Type B pancreatic cell (in vitro differentiated cells): ENCODE measurements at regions not wholly inside any gene's neighbourhood (a gene's known extent, or its start where the extent isn't known, plus 50 kb on each side); places are given as distances from the start of the nearest gene placed in this dataset.

Experiments
- DNase-seq: peaks from one replicate; pipeline ENCODE4 v3.0.0; 2021; ENCODE audit warnings: mixed read lengths; ENCODE audit not compliant: unreplicated experiment; ENCODE audit errors: extremely low spot score
- H3K27ac Mint-ChIP-seq: 2 replicates; pipeline ENCODE4 v1.8.0; 2021; ENCODE audit warnings: mild to moderate bottlenecking, mixed read lengths
- H3K27me3 Mint-ChIP-seq: 2 replicates; pipeline ENCODE4 v1.8.0; 2021; ENCODE audit warnings: mixed read lengths
- H3K36me3 Mint-ChIP-seq: 2 replicates; pipeline ENCODE4 v1.8.0; 2021; ENCODE audit warnings: mixed read lengths
- H3K4me1 Mint-ChIP-seq: one replicate; pipeline ENCODE4 v1.8.0; 2021; ENCODE audit warnings: mixed read lengths; ENCODE audit not compliant: unreplicated experiment
- H3K4me3 Mint-ChIP-seq: 2 replicates; pipeline ENCODE4 v1.8.0; 2021; ENCODE audit warnings: mild to moderate bottlenecking, mixed read lengths
- H3K9me3 Mint-ChIP-seq: 2 replicates; pipeline ENCODE4 v1.8.0; 2021; ENCODE audit warnings: mixed read lengths
- CTCF ChIP-seq: fragments of 200-600 bp; sonication (generic); conservative IDR thresholded peaks from 2 replicates; pipeline ENCODE4 v1.5.0; 2021; ENCODE audit warnings: antibody characterized with exemption, mild to moderate bottlenecking

- Mint-ChIP-seq H3K27ac (peak overlapping the region; percentile 28), H3K36me3 (no peaks in the 10 kb centered on the region), H3K27me3 (no peaks in the 10 kb centered on the region), H3K4me1 (no peaks in the 10 kb centered on the region), H3K4me3 (no peak overlapping the region), H3K9me3 (no peaks in the 10 kb centered on the region)
- no peak for DNase-seq
- TF ChIP-seq CTCF, result no peak
Measured at GRCh38 chr14:28676479-28676878, 90.1 kb upstream of the FOXG1 start.

- TF ChIP-seq CTCF, result no peak
- no peaks in the 10 kb centered on the region for H3K27me3 Mint-ChIP-seq
- no peak overlapping the region for H3K4me3 Mint-ChIP-seq
- H3K36me3 Mint-ChIP-seq, result no peaks in the 10 kb centered on the region
- H3K9me3 Mint-ChIP-seq, result no peaks in the 10 kb centered on the region
- H3K27ac Mint-ChIP-seq, result no peak overlapping the region
- no peak for DNase-seq
- H3K4me1 Mint-ChIP-seq, result no peaks in the 10 kb centered on the region
Measured at GRCh38 chr14:28677381-28677780, 89.2 kb upstream of the FOXG1 start.

- H3K9me3 Mint-ChIP-seq, result peaks cover 6% of the 10 kb centered on the region
- H3K4me3 Mint-ChIP-seq, result no peak overlapping the region
- TF ChIP-seq CTCF, result no peak
- no peaks in the 10 kb centered on the region for H3K4me1 Mint-ChIP-seq
- no peaks in the 10 kb centered on the region for H3K36me3 Mint-ChIP-seq
- no peaks in the 10 kb centered on the region for H3K27me3 Mint-ChIP-seq
- DNase-seq, result no peak
- no peak overlapping the region for H3K27ac Mint-ChIP-seq
Measured at GRCh38 chr14:28678887-28679286, 87.7 kb upstream of the FOXG1 start.

- DNase-seq, result no peak
- Mint-ChIP-seq H3K27ac (no peak overlapping the region), H3K36me3 (no peaks in the 10 kb centered on the region), H3K27me3 (peaks cover 2% of the 10 kb centered on the region), H3K4me1 (no peaks in the 10 kb centered on the region), H3K4me3 (no peak overlapping the region), H3K9me3 (peaks cover 6% of the 10 kb centered on the region)
- TF ChIP-seq CTCF, result no peak
Measured at GRCh38 chr14:28681681-28682080, 84.9 kb upstream of the FOXG1 start.

- H3K4me1 Mint-ChIP-seq, result peaks cover 7% of the 10 kb centered on the region
- no peak overlapping the region for H3K4me3 Mint-ChIP-seq
- H3K27ac Mint-ChIP-seq, result no peak overlapping the region
- H3K9me3 Mint-ChIP-seq, result no peaks in the 10 kb centered on the region
- no peak for TF ChIP-seq CTCF
- no peaks in the 10 kb centered on the region for H3K36me3 Mint-ChIP-seq
- no peak for DNase-seq
- H3K27me3 Mint-ChIP-seq, result peaks cover 2% of the 10 kb centered on the region
Measured at GRCh38 chr14:28690029-28690692, 76.4 kb upstream of the FOXG1 start.

- Mint-ChIP-seq H3K4me1 (peaks cover 1% of the 10 kb centered on the region), H3K27me3 (peaks cover 3% of the 10 kb centered on the region), H3K36me3 (no peaks in the 10 kb centered on the region), H3K9me3 (no peaks in the 10 kb centered on the region), H3K27ac (no peak overlapping the region), H3K4me3 (no peak overlapping the region)
- TF ChIP-seq CTCF, result no peak
- DNase-seq, result no peak
Measured at GRCh38 chr14:28695109-28695508, 71.5 kb upstream of the FOXG1 start.
